Prostate gland (tissue), 2 donors: ENCODE measurements at regions not wholly inside any gene's neighbourhood (a gene's known extent, or its start where the extent isn't known, plus 50 kb on each side); places are given as distances from the start of the nearest gene placed in this dataset.

Experiments
- DNase-seq: peaks from one replicate; pipeline ENCODE4 v3.0.0-alpha.2; 2019; ENCODE audit warnings: low spot score
- H3K27ac ChIP-seq, 2 donors: fragments of 200-600 bp; sonication (generic); 2 replicates each; pipeline ENCODE4 v1.5.1; 2017 to 2019
- H3K27me3 ChIP-seq: fragments of 200-600 bp; sonication (generic); replicated peaks from 2 replicates; pipeline ENCODE4 v1.5.1; 2019; ENCODE audit not compliant: insufficient read depth
- H3K36me3 ChIP-seq, 2 donors: fragments of 200-600 bp; sonication (generic); 1 replicate in 1 of 2; 2 replicates in 1 of 2; pipeline versions ENCODE4 v1.5.1 to v1.8.1; 2017 to 2019
- H3K4me1 ChIP-seq: fragments of 200-600 bp; sonication (generic); replicated peaks from 2 replicates; pipeline ENCODE4 v1.5.1; 2019
- H3K4me3 ChIP-seq, 2 donors: fragments of 200-600 bp; sonication (generic); 2 replicates each; pipeline ENCODE4 v1.5.1; 2017 to 2019
- H3K9me3 ChIP-seq: fragments of 200-600 bp; sonication (generic); 2 replicates; pipeline ENCODE4 v1.5.1; 2017
- CTCF ChIP-seq, 4 experiments: fragments of 200-600 bp in 2 of 4; fragments of 450-650 bp in 2 of 4; sonication (generic) in 2 of 4; IDR thresholded peaks; 1 replicate in 3 of 4; 2 replicates in 1 of 4; pipeline ENCODE4 v1.5.1; 2016 to 2019; ENCODE audit warnings: antibody characterized with exemption in 4 of 4, mild to moderate bottlenecking in 2 of 4, moderate library complexity in 2 of 4
- POLR2A ChIP-seq: fragments of 450-650 bp; IDR thresholded peaks from one replicate; pipeline ENCODE4 v1.6.1; 2016; ENCODE audit warnings: antibody characterized with exemption, mild to moderate bottlenecking
- POLR2AphosphoS5 ChIP-seq: sonication (generic); formaldehyde crosslinking; IDR thresholded peaks from one replicate; pipeline ENCODE4 v1.6.1; 2017; ENCODE audit warnings: antibody characterized with exemption
- WGBS: methylation state at CpG from one replicate; pipeline ENCODE4 v1.1.5; 2018; 5-methylcytosine and 5-hydroxymethylcytosine counted together
- intact Hi-C: fragments of 100-400 bp; cut with DNase I; formaldehyde crosslinking; loops from one replicate; pipeline ENCODE4 v1.14.2; 2022

GRCh38 chrX:39174241-39174771 lies 373.0 kb downstream of the MID1IP1 start:
- no peak for TF ChIP-seq CTCF (IDR thresholded peaks at IDR 0.05)
- no peak for TF ChIP-seq POLR2A
- TF ChIP-seq POLR2AphosphoS5: no peak
- no peak for DNase-seq
- Histone ChIP-seq H3K27ac (no peak overlapping the region), H3K36me3 (no peaks in the 10 kb centered on the region), H3K27me3 (no peaks in the 10 kb centered on the region), H3K4me3 (no peak overlapping the region), H3K4me1 (no peaks in the 10 kb centered on the region), H3K9me3 (no peaks in the 10 kb centered on the region)
- intact Hi-C loops: no loop called here
- WGBS: 20% methylated on average over 5 of the region's 5 CpGs

GRCh38 chrX:39174772-39175417 lies 373.6 kb downstream of the MID1IP1 start:
- Histone ChIP-seq H3K4me1 (no peaks in the 10 kb centered on the region), H3K27me3 (no peaks in the 10 kb centered on the region), H3K9me3 (no peaks in the 10 kb centered on the region), H3K4me3 (no peak overlapping the region), H3K27ac (no peak overlapping the region), H3K36me3 (no peaks in the 10 kb centered on the region)
- 3% methylated on average over 13 of the region's 13 CpGs for WGBS
- peak; percentile 10 for DNase-seq
- TF ChIP-seq CTCF (IDR thresholded peaks at IDR 0.05) (no peak), POLR2AphosphoS5 (no peak), POLR2A (no peak)
- intact Hi-C loops: no loop called here

GRCh38 chrX:39175418-39176057 lies 374.3 kb downstream of the MID1IP1 start:
- TF ChIP-seq POLR2A (no peak), POLR2AphosphoS5 (no peak), CTCF (IDR thresholded peaks at IDR 0.05) (no peak)
- Histone ChIP-seq H3K27me3 (no peaks in the 10 kb centered on the region), H3K36me3 (no peaks in the 10 kb centered on the region), H3K4me3 (no peak overlapping the region), H3K27ac (no peak overlapping the region), H3K9me3 (no peaks in the 10 kb centered on the region), H3K4me1 (no peaks in the 10 kb centered on the region)
- DNase-seq: no peak
- intact Hi-C loops: no loop called here
- WGBS: 45% methylated on average over 5 of the region's 6 CpGs

GRCh38 chrX:39176105-39176504 lies 374.8 kb downstream of the MID1IP1 start:
- Histone ChIP-seq H3K4me1 (no peaks in the 10 kb centered on the region), H3K27me3 (no peaks in the 10 kb centered on the region), H3K36me3 (no peaks in the 10 kb centered on the region), H3K4me3 (no peak overlapping the region), H3K9me3 (no peaks in the 10 kb centered on the region), H3K27ac (no peak overlapping the region)
- intact Hi-C loops: no loop called here
- no peak for DNase-seq
- TF ChIP-seq POLR2A: no peak
- no peak for TF ChIP-seq CTCF (IDR thresholded peaks at IDR 0.05)
- no peak for TF ChIP-seq POLR2AphosphoS5
- WGBS: 83% methylated on average over 4 of the region's 4 CpGs

GRCh38 chrX:39189431-39189830 lies 388.2 kb downstream of the MID1IP1 start:
- Histone ChIP-seq H3K9me3 (no peaks in the 10 kb centered on the region), H3K36me3 (no peaks in the 10 kb centered on the region), H3K4me3 (no peak overlapping the region), H3K4me1 (no peaks in the 10 kb centered on the region), H3K27ac (no peak overlapping the region), H3K27me3 (no peaks in the 10 kb centered on the region)
- TF ChIP-seq POLR2A (no peak), POLR2AphosphoS5 (no peak), CTCF (IDR thresholded peaks at IDR 0.05) (no peak)
- DNase-seq: no peak
- WGBS: 100% methylated on average over 1 of the region's 1 CpG
- intact Hi-C loops: no loop called here
